OCI-LY7 (cell line): ENCODE measurements at regions not wholly inside any gene's neighbourhood (a gene's known extent, or its start where the extent isn't known, plus 50 kb on each side); places are given as distances from the start of the nearest gene placed in this dataset.

ENCODE experiments used
- EZH2phosphoT487 ChIP-seq: fragments of 200-600 bp; sonication (generic); IDR thresholded peaks from 2 replicates; pipeline ENCODE4 v1.6.1; 2018; ENCODE audit warnings: low read depth, borderline replicate concordance, mild to moderate bottlenecking, mixed run types, antibody characterized with exemption, low read length, moderate library complexity, mixed read lengths
- TF ChIP-seq, protein P1 (sequence below): fragments of 200-600 bp; sonication (generic); conservative IDR thresholded peaks from 2 replicates; pipeline ENCODE4 v1.5.1; 2014; ENCODE audit warnings: mild to moderate bottlenecking, antibody characterized with exemption, low read length, moderate library complexity, mixed read lengths

- TF ChIP-seq, protein P1, sequence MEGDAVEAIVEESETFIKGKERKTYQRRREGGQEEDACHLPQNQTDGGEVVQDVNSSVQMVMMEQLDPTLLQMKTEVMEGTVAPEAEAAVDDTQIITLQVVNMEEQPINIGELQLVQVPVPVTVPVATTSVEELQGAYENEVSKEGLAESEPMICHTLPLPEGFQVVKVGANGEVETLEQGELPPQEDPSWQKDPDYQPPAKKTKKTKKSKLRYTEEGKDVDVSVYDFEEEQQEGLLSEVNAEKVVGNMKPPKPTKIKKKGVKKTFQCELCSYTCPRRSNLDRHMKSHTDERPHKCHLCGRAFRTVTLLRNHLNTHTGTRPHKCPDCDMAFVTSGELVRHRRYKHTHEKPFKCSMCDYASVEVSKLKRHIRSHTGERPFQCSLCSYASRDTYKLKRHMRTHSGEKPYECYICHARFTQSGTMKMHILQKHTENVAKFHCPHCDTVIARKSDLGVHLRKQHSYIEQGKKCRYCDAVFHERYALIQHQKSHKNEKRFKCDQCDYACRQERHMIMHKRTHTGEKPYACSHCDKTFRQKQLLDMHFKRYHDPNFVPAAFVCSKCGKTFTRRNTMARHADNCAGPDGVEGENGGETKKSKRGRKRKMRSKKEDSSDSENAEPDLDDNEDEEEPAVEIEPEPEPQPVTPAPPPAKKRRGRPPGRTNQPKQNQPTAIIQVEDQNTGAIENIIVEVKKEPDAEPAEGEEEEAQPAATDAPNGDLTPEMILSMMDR: no peak
- no peak for TF ChIP-seq EZH2phosphoT487
These were observed 165.1 kb upstream of the NCAM1 start for GRCh38 chr11:112795911-112796649.
